Gastrocnemius medialis (tissue), 4 donors: ENCODE measurements at regions not wholly inside any gene's neighbourhood (a gene's known extent, or its start where the extent isn't known, plus 50 kb on each side); places are given as distances from the start of the nearest gene placed in this dataset.

Experiments
- ATAC-seq, 2 donors: fragments of 150-250 bp; one replicate each; pipeline ENCODE4 v1.9.1; 2016
- DNase-seq, 2 donors: peaks; one replicate each; pipeline ENCODE4 v3.0.0-alpha.2; 2019
- H3K27ac ChIP-seq, 4 donors: fragments of 200-600 bp; sonication (generic); 1 replicate in 1 of 4; 2 replicates in 3 of 4; pipeline ENCODE4 v1.5.1; 2016 to 2018; ENCODE audit warnings: mild to moderate bottlenecking in 2 of 4, moderate library complexity in 1 of 4
- H3K27me3 ChIP-seq, 3 donors: fragments of 200-600 bp; sonication (generic) in 2 of 3; 1 replicate in 1 of 3; 2 replicates in 2 of 3; pipeline versions ENCODE4 v1.5.1 to v1.6.0; 2016 to 2019; ENCODE audit warnings: mild to moderate bottlenecking in 1 of 3, moderate library complexity in 1 of 3
- H3K36me3 ChIP-seq, 2 donors: fragments of 200-600 bp; sonication (generic) in 1 of 2; one replicate each; pipeline ENCODE4 v1.5.1; 2017 to 2018
- H3K4me1 ChIP-seq, 2 donors: fragments of 200-600 bp; sonication (generic) in 1 of 2; one replicate each; pipeline ENCODE4 v1.5.1; 2016 to 2017; ENCODE audit warnings: mild to moderate bottlenecking in 2 of 2
- H3K4me3 ChIP-seq, 4 donors: fragments of 200-600 bp; sonication (generic) in 3 of 4; 1 replicate in 1 of 4; 2 replicates in 3 of 4; pipeline ENCODE4 v1.5.1; 2016 to 2019; ENCODE audit warnings: mild to moderate bottlenecking in 2 of 4
- H3K9me3 ChIP-seq, 3 donors: fragments of 200-600 bp; sonication (generic) in 2 of 3; 1 replicate in 1 of 3; 2 replicates in 2 of 3; pipeline ENCODE4 v1.5.1; 2016 to 2019
- CTCF ChIP-seq, 5 experiments: fragments of 450-650 bp in 3 of 5; fragments of 200-600 bp in 2 of 5; sonication (generic) in 2 of 5; IDR thresholded peaks in 4 of 5; conservative IDR thresholded peaks in 1 of 5; 1 replicate in 4 of 5; 2 replicates in 1 of 5; pipeline ENCODE4 v1.5.1; 2016 to 2019; ENCODE audit warnings: antibody characterized with exemption in 5 of 5, mild to moderate bottlenecking in 3 of 5, moderate library complexity in 3 of 5
- POLR2A ChIP-seq, 2 donors: fragments of 450-650 bp; IDR thresholded peaks; one replicate each; pipeline ENCODE4 v1.6.1; 2017; ENCODE audit warnings: antibody characterized with exemption in 2 of 2, mild to moderate bottlenecking in 2 of 2, moderate library complexity in 2 of 2
- in situ Hi-C, 4 donors: fragments of 200-750 bp; cut with MboI; loops; one replicate each; pipeline versions ENCODE4 v1.15.0 to v1.8.0; 2017; ENCODE audit warnings: low sequenced_read_pairs in 4 of 4
- intact Hi-C: fragments of 100-400 bp; cut with DNase I; formaldehyde crosslinking; loops from one replicate; pipeline ENCODE4 v1.15.1; 2023; ENCODE audit warnings: low total_unique reads

DNA sequence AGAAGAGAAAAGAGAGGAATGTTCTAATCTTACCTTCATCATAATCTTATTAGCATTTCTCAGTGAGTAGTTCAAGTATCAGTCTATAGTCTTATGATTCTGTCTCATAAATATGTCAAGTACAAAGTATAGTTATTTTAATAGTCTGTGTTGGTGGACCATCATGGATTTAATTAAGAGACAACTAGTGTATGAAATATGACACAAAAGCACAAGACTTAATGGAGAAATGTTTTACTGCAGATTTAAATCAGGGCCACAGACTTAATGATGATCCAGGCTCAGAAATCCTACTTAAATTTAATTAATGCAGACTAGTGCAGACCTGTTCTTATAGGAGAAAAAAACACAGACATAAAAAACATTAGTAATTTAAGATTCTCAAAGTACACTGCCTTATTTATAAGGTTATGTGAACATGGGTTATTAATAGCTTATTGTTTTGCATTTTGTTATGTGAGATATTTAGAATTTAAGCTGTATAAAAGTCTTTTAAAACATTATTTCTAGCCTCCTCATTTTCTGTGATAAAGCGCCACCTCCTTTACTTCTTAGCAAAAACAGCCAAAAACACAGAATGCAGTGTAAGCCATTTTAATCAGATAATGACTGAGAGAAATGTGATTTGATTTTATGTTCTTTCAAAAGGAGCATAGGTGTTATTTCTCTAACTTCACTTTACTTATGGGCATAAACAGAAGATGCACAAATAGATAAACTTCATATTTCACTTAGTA lies 255.0 kb upstream of the SNX7 start:
- Histone ChIP-seq H3K27ac (no peak overlapping the region), H3K36me3 (no peaks in the 10 kb centered on the region), H3K9me3 (no peaks in the 10 kb centered on the region), H3K27me3 (no peaks in the 10 kb centered on the region), H3K4me1 (peaks cover 4 to 11% of the 10 kb centered on the region in 2 donors), H3K4me3 (no peak overlapping the region)
- ATAC-seq: no peak
- DNase-seq: no peak
- in situ Hi-C loops: no loop called here
- TF ChIP-seq POLR2A (IDR thresholded peaks at IDR 0.05) (no peak), CTCF (IDR thresholded peaks at IDR 0.05 in 4 of 5, conservative IDR thresholded peaks at IDR 0.05 in 1 of 5) (no peak)
- intact Hi-C loops: no loop called here

GRCh38 chr1:98405581-98406074 lies 255.9 kb upstream of the SNX7 start:
- H3K4me1 ChIP-seq: peaks cover 4 to 11% of the 10 kb centered on the region in 2 donors
- no peaks in the 10 kb centered on the region for H3K36me3 ChIP-seq
- in situ Hi-C loops: no loop called here
- intact Hi-C loops: no loop called here
- H3K4me3 ChIP-seq: no peak overlapping the region
- DNase-seq (no peak), ATAC-seq (no peak)
- no peaks in the 10 kb centered on the region for H3K9me3 ChIP-seq
- H3K27me3 ChIP-seq: no peaks in the 10 kb centered on the region
- no peak overlapping the region for H3K27ac ChIP-seq
- TF ChIP-seq CTCF (IDR thresholded peaks at IDR 0.05 in 4 of 5, conservative IDR thresholded peaks at IDR 0.05 in 1 of 5) (no peak), POLR2A (IDR thresholded peaks at IDR 0.05) (no peak)

DNA sequence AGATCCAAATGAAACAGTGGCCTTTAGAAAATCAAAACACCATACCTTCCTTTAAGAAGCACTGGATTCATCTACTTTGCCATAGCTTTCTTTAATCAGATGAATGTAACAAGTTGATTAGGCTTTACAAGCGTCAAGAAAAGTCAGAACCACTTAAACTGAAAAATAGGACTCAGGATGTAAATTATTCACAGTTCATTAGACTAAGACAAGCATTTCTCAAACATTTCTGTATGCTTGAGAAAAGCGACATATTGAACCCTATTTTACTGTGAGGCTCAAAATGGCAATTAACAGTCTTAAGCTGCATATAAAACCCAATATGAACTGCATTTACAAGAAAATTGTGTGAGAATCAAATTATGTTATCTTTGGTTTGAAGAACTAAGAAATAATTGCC lies 256.7 kb upstream of the SNX7 start:
- H3K4me1 ChIP-seq: peaks cover 0 to 11% of the 10 kb centered on the region in 2 donors
- no peak overlapping the region for H3K27ac ChIP-seq
- no peak for TF ChIP-seq POLR2A (IDR thresholded peaks at IDR 0.05)
- intact Hi-C loops (no loop called here), in situ Hi-C loops (no loop called here)
- no peak for DNase-seq
- ATAC-seq: no peak
- no peaks in the 10 kb centered on the region for H3K27me3 ChIP-seq
- H3K36me3 ChIP-seq: no peaks in the 10 kb centered on the region
- no peaks in the 10 kb centered on the region for H3K9me3 ChIP-seq
- no peak overlapping the region for H3K4me3 ChIP-seq

GRCh38 chr1:98403963-98404480 lies 257.5 kb upstream of the SNX7 start:
- TF ChIP-seq POLR2A (IDR thresholded peaks at IDR 0.05) (no peak), CTCF (IDR thresholded peaks at IDR 0.05 in 4 of 5, conservative IDR thresholded peaks at IDR 0.05 in 1 of 5) (no peak)
- intact Hi-C loops (no loop called here), in situ Hi-C loops (no loop called here)
- no peak for DNase-seq
- H3K27ac ChIP-seq: no peak overlapping the region
- ATAC-seq: no peak
- no peaks in the 10 kb centered on the region for H3K9me3 ChIP-seq
- H3K4me1 ChIP-seq: peaks cover 0 to 11% of the 10 kb centered on the region in 2 donors
- H3K36me3 ChIP-seq: no peaks in the 10 kb centered on the region
- no peaks in the 10 kb centered on the region for H3K27me3 ChIP-seq
- no peak overlapping the region for H3K4me3 ChIP-seq

- TF ChIP-seq POLR2A (IDR thresholded peaks at IDR 0.05) (no peak), CTCF (IDR thresholded peaks at IDR 0.05 in 4 of 5, conservative IDR thresholded peaks at IDR 0.05 in 1 of 5) (no peak)
- no peak for DNase-seq
- in situ Hi-C loops: no loop called here
Measured at GRCh38 chr1:98402860-98403259, 258.7 kb upstream of the SNX7 start.

More at GRCh38 chr1:98402860-98403259, 258.7 kb upstream of the SNX7 start:
- ATAC-seq: no peak
- H3K4me3 ChIP-seq: no peak overlapping the region
- peaks cover 0 to 11% of the 10 kb centered on the region in 2 donors for H3K4me1 ChIP-seq
- no peaks in the 10 kb centered on the region for H3K36me3 ChIP-seq
- intact Hi-C loops: no loop called here
- H3K9me3 ChIP-seq: no peaks in the 10 kb centered on the region
- no peaks in the 10 kb centered on the region for H3K27me3 ChIP-seq
- no peak overlapping the region for H3K27ac ChIP-seq
